Esophagus squamous epithelium (tissue), 5 donors: ENCODE measurements at regions not wholly inside any gene's neighbourhood (a gene's known extent, or its start where the extent isn't known, plus 50 kb on each side); places are given as distances from the start of the nearest gene placed in this dataset.

Experiments used
- DNase-seq: peaks from one replicate; lab custom pipeline; 2025; lab: John Stamatoyannopoulos, UW
- H3K27ac ChIP-seq, 4 donors: fragments of 200-600 bp; sonication (generic); one replicate each; pipeline ENCODE4 v1.5.1; 2016 to 2019; ENCODE audit warnings: mild to moderate bottlenecking in 1 of 4
- H3K27me3 ChIP-seq, 4 donors: fragments of 200-600 bp; sonication (generic); 1 replicate in 3 of 4; 2 replicates in 1 of 4; pipeline versions ENCODE4 v1.5.1 to v1.6.0; 2017 to 2021; ENCODE audit warnings: antibody characterized with exemption in 1 of 4
- H3K36me3 ChIP-seq, 3 donors: fragments of 200-600 bp; sonication (generic); one replicate each; pipeline ENCODE4 v1.5.1; 2016 to 2019
- H3K4me1 ChIP-seq, 3 donors: fragments of 200-600 bp; sonication (generic); one replicate each; pipeline ENCODE4 v1.5.1; 2017 to 2019
- H3K4me3 ChIP-seq, 4 donors: fragments of 200-600 bp; sonication (generic); 1 replicate in 3 of 4; 2 replicates in 1 of 4; pipeline ENCODE4 v1.5.1; 2016 to 2019; ENCODE audit warnings: mild to moderate bottlenecking in 2 of 4, moderate library complexity in 1 of 4
- H3K9me3 ChIP-seq, 3 donors: fragments of 200-600 bp; sonication (generic); one replicate each; pipeline ENCODE4 v1.5.1; 2016 to 2019
- CTCF ChIP-seq, 6 experiments: fragments of 450-650 bp in 4 of 6; fragments of 200-600 bp in 2 of 6; sonication (generic) in 2 of 6; IDR thresholded peaks; one replicate each; pipeline ENCODE4 v1.5.1; 2016 to 2019; ENCODE audit warnings: antibody characterized with exemption in 6 of 6, mild to moderate bottlenecking in 4 of 6, moderate library complexity in 4 of 6
- POLR2A ChIP-seq, 4 donors: fragments of 450-650 bp; IDR thresholded peaks; one replicate each; pipeline ENCODE4 v1.6.1; 2017; ENCODE audit warnings: antibody characterized with exemption in 4 of 4, mild to moderate bottlenecking in 4 of 4, moderate library complexity in 3 of 4
- WGBS, 2 donors: methylation state at CpG; one replicate each; pipeline ENCODE4 v1.1.5; 2018; 5-methylcytosine and 5-hydroxymethylcytosine counted together
- intact Hi-C: fragments of 100-400 bp; cut with DNase I; formaldehyde crosslinking; loops from one replicate; pipeline ENCODE4 v1.15.0; 2022
- donor health status: DM: yes; HTN: yes; CAD: no.

DNA sequence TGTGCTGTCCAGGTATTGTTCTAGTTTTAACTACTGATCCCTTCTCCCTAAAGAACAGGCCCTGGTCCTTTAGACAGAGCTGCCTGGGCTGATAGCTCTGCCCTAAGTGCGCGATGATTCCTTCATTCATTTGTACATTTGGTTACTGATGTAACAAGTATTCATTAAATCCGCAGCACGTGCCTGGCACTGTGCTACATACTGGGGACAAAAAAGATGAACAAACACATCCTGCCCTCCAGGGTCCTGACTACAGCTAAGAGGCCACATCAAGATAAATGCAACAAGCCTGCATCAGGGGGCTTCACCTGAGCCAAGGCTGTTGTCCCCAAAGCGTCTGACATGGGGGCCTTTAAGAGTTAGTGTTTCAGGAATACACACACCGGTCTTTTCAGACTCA is 99.0 kb upstream of the PODXL start:
- intact Hi-C loops, result loop anchor here (5.0 kb wide), 1 partner anchor 148 kb away; no protein-coding TSS in a partner anchor
- no peak for DNase-seq
- Histone ChIP-seq H3K4me3 (no peak overlapping the region), H3K36me3 (no peaks in the 10 kb centered on the region), H3K4me1 (no peaks in the 10 kb centered on the region), H3K27me3 (peaks cover 0 to 4% (median 0%) of the 10 kb centered on the region in 4 donors), H3K27ac (no peak overlapping the region), H3K9me3 (no peaks in the 10 kb centered on the region)
- WGBS, 2 donors, result 80 to 88% methylated on average over 4 to 6 of the region's 6 CpGs
- TF ChIP-seq CTCF (IDR thresholded peaks at IDR 0.05), result no peak

- 28 to 82% methylated on average over 6 to 14 of the region's 19 CpGs for WGBS, 2 donors
- peaks cover 0 to 4% (median 0%) of the 10 kb centered on the region in 4 donors for H3K27me3 ChIP-seq
- H3K4me3 ChIP-seq, result no peak overlapping the region
- no peaks in the 10 kb centered on the region for H3K36me3 ChIP-seq
- no peak for TF ChIP-seq POLR2A (IDR thresholded peaks at IDR 0.05)
- TF ChIP-seq CTCF (IDR thresholded peaks at IDR 0.05), result peak; percentile 61 to 96 (median 94)
- H3K9me3 ChIP-seq, result no peaks in the 10 kb centered on the region
- intact Hi-C loops, result loop anchor here (5.0 kb wide), 1 partner anchor 147 kb away; no protein-coding TSS in a partner anchor
- no peaks in the 10 kb centered on the region for H3K4me1 ChIP-seq
- no peak overlapping the region for H3K27ac ChIP-seq
- peak; percentile 5 for DNase-seq
Observed at GRCh38 chr7:131654668-131655326, 98.4 kb upstream of the PODXL start.

DNA sequence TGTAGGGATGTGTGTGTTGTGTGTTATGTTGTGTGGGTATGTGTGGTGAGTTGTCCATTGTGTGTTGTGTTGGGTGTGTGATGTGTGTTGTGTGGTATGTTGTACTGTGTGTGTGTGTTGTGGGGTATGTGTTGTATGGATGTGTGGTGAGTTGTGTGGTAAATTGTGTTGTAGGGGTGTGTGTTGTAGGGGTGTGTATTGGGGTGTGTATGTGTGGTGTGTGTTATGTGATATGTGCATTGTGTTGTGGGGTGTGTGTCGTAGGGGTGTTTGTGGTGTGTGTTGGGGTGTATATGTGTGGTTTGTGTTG is 97.8 kb upstream of the PODXL start:
- no peaks in the 10 kb centered on the region for H3K9me3 ChIP-seq
- intact Hi-C loops, result no loop called here
- H3K4me1 ChIP-seq, result peaks cover 0 to 4% (median 0%) of the 10 kb centered on the region in 3 donors
- H3K27me3 ChIP-seq, result peaks cover 0 to 4% (median 0%) of the 10 kb centered on the region in 4 donors
- H3K27ac ChIP-seq, result no peak overlapping the region
- no peak for DNase-seq
- H3K36me3 ChIP-seq, result no peaks in the 10 kb centered on the region
- WGBS, 2 donors, result 80 to 86% methylated on average over 1 of the region's 1 CpG
- TF ChIP-seq CTCF (IDR thresholded peaks at IDR 0.05) (no peak), POLR2A (IDR thresholded peaks at IDR 0.05) (no peak)
- H3K4me3 ChIP-seq, result no peak overlapping the region

GRCh38 chr7:131653418-131654248 is 97.2 kb upstream of the PODXL start:
- Histone ChIP-seq H3K27ac (no peak overlapping the region), H3K36me3 (no peaks in the 10 kb centered on the region), H3K27me3 (peaks cover 0 to 4% (median 0%) of the 10 kb centered on the region in 4 donors), H3K4me3 (no peak overlapping the region), H3K4me1 (peaks cover 0 to 6% (median 0%) of the 10 kb centered on the region in 3 donors), H3K9me3 (no peaks in the 10 kb centered on the region)
- DNase-seq, result no peak
- WGBS, 2 donors, result 65 to 78% methylated on average over 7 of the region's 12 CpGs
- TF ChIP-seq CTCF (IDR thresholded peaks at IDR 0.05), result no peak
- intact Hi-C loops, result no loop called here

DNA sequence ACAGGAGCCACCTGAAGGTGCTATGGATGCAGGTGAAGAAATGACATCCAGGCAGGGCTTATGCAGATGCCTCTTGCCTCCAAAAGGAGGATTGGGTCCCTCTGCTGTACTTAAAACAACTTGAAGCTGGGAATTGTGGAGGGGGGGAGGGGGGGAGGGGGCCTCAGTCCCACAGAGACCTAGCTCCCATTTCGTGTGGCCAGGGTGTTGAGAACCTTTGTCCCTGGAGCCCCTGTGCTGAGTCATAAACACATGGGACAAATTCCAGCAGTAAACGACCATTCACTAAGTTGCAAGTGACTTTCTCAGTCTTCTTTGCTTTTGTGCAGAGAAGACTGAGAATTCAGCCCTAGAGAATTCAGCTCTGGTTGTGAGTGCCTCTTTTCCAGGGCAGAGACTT is 96.5 kb upstream of the PODXL start:
- Histone ChIP-seq H3K9me3 (no peaks in the 10 kb centered on the region), H3K36me3 (no peaks in the 10 kb centered on the region), H3K4me1 (peaks cover 0 to 6% (median 0%) of the 10 kb centered on the region in 3 donors), H3K27me3 (peaks cover 0 to 4% (median 0%) of the 10 kb centered on the region in 4 donors), H3K27ac (no peak overlapping the region), H3K4me3 (no peak overlapping the region)
- 0% methylated on average over 2 of the region's 2 CpGs for WGBS, 2 donors
- no peak for TF ChIP-seq POLR2A (IDR thresholded peaks at IDR 0.05)
- TF ChIP-seq CTCF (IDR thresholded peaks at IDR 0.05), result no peak
- intact Hi-C loops, result no loop called here
- DNase-seq, result no peak
